Mammary epithelial cell (primary cell): ENCODE measurements at regions not wholly inside any gene's neighbourhood (a gene's known extent, or its start where the extent isn't known, plus 50 kb on each side); places are given as distances from the start of the nearest gene placed in this dataset.

Experiments used
- CTCF ChIP-seq, 2 donors: IDR thresholded peaks in 1 of 2; conservative IDR thresholded peaks in 1 of 2; 2 replicates each; pipeline ENCODE4 v1.5.1; 2011 to 2012; ENCODE audit warnings: inconsistent platforms in 2 of 2, low read length in 2 of 2, mild to moderate bottlenecking in 2 of 2, control low read depth in 1 of 2, low read depth in 1 of 2; ENCODE audit not compliant: insufficient read depth in 1 of 2; ENCODE audit errors: extremely low read depth in 1 of 2
- EZH2 ChIP-seq: IDR thresholded peaks from 2 replicates; pipeline ENCODE4 v1.6.1; 2012; ENCODE audit warnings: low read length, inconsistent platforms, borderline replicate concordance

- TF ChIP-seq CTCF (conservative IDR thresholded peaks at IDR 0.05 in 1 of 2, IDR thresholded peaks at IDR 0.05 in 1 of 2; ENCODE audit: extremely low read depth in 1 of 2, insufficient read depth in 1 of 2, low read depth in 1 of 2, low read length in 2 of 2) (no peak), EZH2 (no peak)
These were observed 327.9 kb downstream of the CXXC4 start for GRCh38 chr4:104166749-104167148.
